WTC11 (cell line): ENCODE measurements at regions not wholly inside any gene's neighbourhood (a gene's known extent, or its start where the extent isn't known, plus 50 kb on each side); places are given as distances from the start of the nearest gene placed in this dataset.

Experiments
- ATAC-seq: fragments of 200-7000 bp; cut with Tn5 transposase; 2 replicates; pipeline ENCODE4 v1.10.0; 2021; ENCODE audit warnings: mild to moderate bottlenecking, moderate library complexity
- CTCF ChIA-PET: fragments of 300-600 bp; sonication (Branson Sonifier 250); formaldehyde crosslinking; loops from one replicate; lab custom pipeline; 2021; ENCODE audit warnings: antibody characterized with exemption; lab: Charles Lee
- POLR2A ChIA-PET: fragments of 350-600 bp; sonication (Branson Sonifier 250); formaldehyde crosslinking; loops from one replicate; lab custom pipeline; 2021; ENCODE audit warnings: antibody characterized with exemption; lab: Charles Lee
- DNase-seq: peaks from one replicate; pipeline ENCODE4 v3.0.0; 2021; ENCODE audit warnings: low spot score
- H3K27ac Mint-ChIP-seq: 2 replicates; pipeline ENCODE4 v1.8.0; 2021; ENCODE audit warnings: mixed read lengths
- H3K27me3 Mint-ChIP-seq: 2 replicates; pipeline ENCODE4 v1.8.0; 2021; ENCODE audit warnings: low read depth, mild to moderate bottlenecking, moderate library complexity, mixed read lengths
- H3K36me3 Mint-ChIP-seq: 2 replicates; pipeline ENCODE4 v1.8.0; 2021; ENCODE audit warnings: mixed read lengths
- H3K4me1 Mint-ChIP-seq: 2 replicates; pipeline ENCODE4 v1.8.0; 2022; ENCODE audit warnings: mixed read lengths
- H3K4me3 Mint-ChIP-seq: 2 replicates; pipeline ENCODE4 v1.8.0; 2021; ENCODE audit warnings: mild to moderate bottlenecking, moderate library complexity, mixed read lengths
- H3K9me3 Mint-ChIP-seq: 2 replicates; pipeline ENCODE4 v1.8.0; 2021; ENCODE audit warnings: mixed read lengths
- EMX1 ChIP-seq: fragments of 250-450 bp; sonication (Bioruptor Pico); IDR thresholded peaks from 2 replicates; pipeline ENCODE4 v1.8.0; 2021; ENCODE audit warnings: mild to moderate bottlenecking
- GTF2I ChIP-seq: fragments of 250-450 bp; sonication (Bioruptor Pico); conservative IDR thresholded peaks from 2 replicates; pipeline ENCODE4 v1.4.0; 2021; ENCODE audit warnings: mild to moderate bottlenecking
- KAT7 ChIP-seq: sonication (generic); formaldehyde crosslinking; IDR thresholded peaks from 2 replicates; pipeline ENCODE4 v1.8.1; 2023; ENCODE audit warnings: missing genetic modification reagents, mild to moderate bottlenecking, borderline replicate concordance
- MXD4 ChIP-seq: fragments of 250-450 bp; sonication (Bioruptor Pico); IDR thresholded peaks from 2 replicates; pipeline ENCODE4 v1.8.0; 2021; ENCODE audit warnings: mild to moderate bottlenecking, moderate library complexity, borderline replicate concordance
- OVOL2 ChIP-seq: fragments of 250-450 bp; sonication (Bioruptor Pico); IDR thresholded peaks from 2 replicates; pipeline ENCODE4 v1.9.0; 2021; ENCODE audit warnings: mild to moderate bottlenecking, borderline replicate concordance
- RELA ChIP-seq: sonication (generic); formaldehyde crosslinking; IDR thresholded peaks from 2 replicates; pipeline ENCODE4 v1.8.1; 2022; ENCODE audit warnings: missing genetic modification reagents, mild to moderate bottlenecking, borderline replicate concordance
- TEAD1 ChIP-seq: sonication (generic); formaldehyde crosslinking; IDR thresholded peaks from 2 replicates; pipeline ENCODE4 v1.8.0; 2022; ENCODE audit warnings: mild to moderate bottlenecking, missing genetic modification reagents
- ZNF416 ChIP-seq: fragments of 250-450 bp; sonication (Bioruptor Pico); IDR thresholded peaks from 2 replicates; pipeline ENCODE4 v1.9.0; 2021; ENCODE audit warnings: mild to moderate bottlenecking, inconsistent platforms
- TF ChIP-seq, protein P1 (sequence below): sonication (generic); formaldehyde crosslinking; IDR thresholded peaks from 2 replicates; pipeline ENCODE4 v1.8.1; 2022; ENCODE audit warnings: mild to moderate bottlenecking, missing genetic modification reagents, moderate library complexity, borderline replicate concordance
- TF ChIP-seq, protein P2 (sequence below): sonication (generic); formaldehyde crosslinking; IDR thresholded peaks from 2 replicates; pipeline ENCODE4 v1.8.0; 2022; ENCODE audit warnings: missing genetic modification reagents
- TF ChIP-seq, protein P3 (sequence below): fragments of 250-450 bp; sonication (Bioruptor Pico); IDR thresholded peaks from 2 replicates; pipeline ENCODE4 v1.9.0; 2021; ENCODE audit warnings: mild to moderate bottlenecking
- TF ChIP-seq, protein P4 (sequence below): sonication (generic); formaldehyde crosslinking; IDR thresholded peaks from 2 replicates; pipeline ENCODE4 v1.8.1; 2023; ENCODE audit warnings: mild to moderate bottlenecking, missing genetic modification reagents, borderline replicate concordance
- TF ChIP-seq, protein P5 (sequence below): sonication (generic); formaldehyde crosslinking; IDR thresholded peaks from 2 replicates; pipeline ENCODE4 v1.8.0; 2023; ENCODE audit warnings: missing genetic modification reagents
- TF ChIP-seq, protein P6 (sequence below): sonication (generic); formaldehyde crosslinking; IDR thresholded peaks from 2 replicates; pipeline ENCODE4 v1.8.0; 2022; ENCODE audit warnings: mild to moderate bottlenecking, missing genetic modification reagents
- TF ChIP-seq, protein P7 (sequence below): fragments of 250-450 bp; sonication (Bioruptor Pico); IDR thresholded peaks from 2 replicates; pipeline ENCODE4 v1.9.0; 2021; ENCODE audit warnings: mild to moderate bottlenecking
- TF ChIP-seq, protein P8 (sequence below): sonication (generic); formaldehyde crosslinking; conservative IDR thresholded peaks from 2 replicates; pipeline ENCODE4 v1.8.1; 2023; ENCODE audit warnings: mild to moderate bottlenecking, low read depth, missing genetic modification reagents, moderate library complexity
- TF ChIP-seq, protein P9 (sequence below): fragments of 250-450 bp; sonication (Bioruptor Pico); IDR thresholded peaks from 2 replicates; pipeline ENCODE4 v1.9.0; 2021; ENCODE audit warnings: moderate library complexity, mild to moderate bottlenecking, inconsistent platforms, borderline replicate concordance

DNA sequence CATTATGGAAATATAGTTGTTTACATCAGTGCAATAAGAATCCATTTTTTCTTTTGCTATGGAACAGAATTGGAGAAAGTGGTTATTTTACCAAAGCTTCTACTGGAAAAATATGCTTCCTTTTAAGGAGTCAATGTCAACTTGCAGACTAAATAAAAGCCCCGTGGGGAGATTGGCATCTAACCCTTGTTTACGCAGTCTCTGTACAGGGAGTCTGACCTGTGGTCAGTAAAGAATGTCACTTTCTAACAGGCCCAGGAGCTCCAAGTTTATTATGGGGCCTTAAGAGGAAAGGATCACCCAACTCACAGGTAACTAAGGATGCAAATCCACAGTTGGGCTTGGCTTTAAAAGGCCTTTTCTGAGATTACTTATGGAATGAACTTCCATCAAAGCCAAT is 1751.2 kb downstream of the SI start:
- Mint-ChIP-seq H3K27ac (no peak overlapping the region), H3K4me3 (no peak overlapping the region), H3K27me3 (no peaks in the 10 kb centered on the region), H3K36me3 (peaks cover 18% of the 10 kb centered on the region), H3K9me3 (peaks cover 32% of the 10 kb centered on the region)
- POLR2A ChIA-PET = no interaction called here
- DNase-seq = no peak
- TF ChIP-seq OVOL2 = no peak
- TF ChIP-seq, protein P1, sequence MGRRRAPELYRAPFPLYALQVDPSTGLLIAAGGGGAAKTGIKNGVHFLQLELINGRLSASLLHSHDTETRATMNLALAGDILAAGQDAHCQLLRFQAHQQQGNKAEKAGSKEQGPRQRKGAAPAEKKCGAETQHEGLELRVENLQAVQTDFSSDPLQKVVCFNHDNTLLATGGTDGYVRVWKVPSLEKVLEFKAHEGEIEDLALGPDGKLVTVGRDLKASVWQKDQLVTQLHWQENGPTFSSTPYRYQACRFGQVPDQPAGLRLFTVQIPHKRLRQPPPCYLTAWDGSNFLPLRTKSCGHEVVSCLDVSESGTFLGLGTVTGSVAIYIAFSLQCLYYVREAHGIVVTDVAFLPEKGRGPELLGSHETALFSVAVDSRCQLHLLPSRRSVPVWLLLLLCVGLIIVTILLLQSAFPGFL (CRISPR knock-in tag) = no peak
- no peak for TF ChIP-seq KAT7 (CRISPR knock-in tag)
- TF ChIP-seq TEAD1 (CRISPR knock-in tag) = no peak
- TF ChIP-seq, protein P2, sequence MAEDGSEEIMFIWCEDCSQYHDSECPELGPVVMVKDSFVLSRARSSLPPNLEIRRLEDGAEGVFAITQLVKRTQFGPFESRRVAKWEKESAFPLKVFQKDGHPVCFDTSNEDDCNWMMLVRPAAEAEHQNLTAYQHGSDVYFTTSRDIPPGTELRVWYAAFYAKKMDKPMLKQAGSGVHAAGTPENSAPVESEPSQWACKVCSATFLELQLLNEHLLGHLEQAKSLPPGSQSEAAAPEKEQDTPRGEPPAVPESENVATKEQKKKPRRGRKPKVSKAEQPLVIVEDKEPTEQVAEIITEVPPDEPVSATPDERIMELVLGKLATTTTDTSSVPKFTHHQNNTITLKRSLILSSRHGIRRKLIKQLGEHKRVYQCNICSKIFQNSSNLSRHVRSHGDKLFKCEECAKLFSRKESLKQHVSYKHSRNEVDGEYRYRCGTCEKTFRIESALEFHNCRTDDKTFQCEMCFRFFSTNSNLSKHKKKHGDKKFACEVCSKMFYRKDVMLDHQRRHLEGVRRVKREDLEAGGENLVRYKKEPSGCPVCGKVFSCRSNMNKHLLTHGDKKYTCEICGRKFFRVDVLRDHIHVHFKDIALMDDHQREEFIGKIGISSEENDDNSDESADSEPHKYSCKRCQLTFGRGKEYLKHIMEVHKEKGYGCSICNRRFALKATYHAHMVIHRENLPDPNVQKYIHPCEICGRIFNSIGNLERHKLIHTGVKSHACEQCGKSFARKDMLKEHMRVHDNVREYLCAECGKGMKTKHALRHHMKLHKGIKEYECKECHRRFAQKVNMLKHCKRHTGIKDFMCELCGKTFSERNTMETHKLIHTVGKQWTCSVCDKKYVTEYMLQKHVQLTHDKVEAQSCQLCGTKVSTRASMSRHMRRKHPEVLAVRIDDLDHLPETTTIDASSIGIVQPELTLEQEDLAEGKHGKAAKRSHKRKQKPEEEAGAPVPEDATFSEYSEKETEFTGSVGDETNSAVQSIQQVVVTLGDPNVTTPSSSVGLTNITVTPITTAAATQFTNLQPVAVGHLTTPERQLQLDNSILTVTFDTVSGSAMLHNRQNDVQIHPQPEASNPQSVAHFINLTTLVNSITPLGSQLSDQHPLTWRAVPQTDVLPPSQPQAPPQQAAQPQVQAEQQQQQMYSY (CRISPR knock-in tag) = no peak
- no peak for TF ChIP-seq RELA (CRISPR knock-in tag)
- TF ChIP-seq EMX1 (CRISPR knock-in tag) = no peak
- TF ChIP-seq, protein P3, sequence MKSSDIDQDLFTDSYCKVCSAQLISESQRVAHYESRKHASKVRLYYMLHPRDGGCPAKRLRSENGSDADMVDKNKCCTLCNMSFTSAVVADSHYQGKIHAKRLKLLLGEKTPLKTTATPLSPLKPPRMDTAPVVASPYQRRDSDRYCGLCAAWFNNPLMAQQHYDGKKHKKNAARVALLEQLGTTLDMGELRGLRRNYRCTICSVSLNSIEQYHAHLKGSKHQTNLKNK (CRISPR knock-in tag) = no peak
- TF ChIP-seq, all 79 proteins: peak for 0
- CTCF ChIA-PET = no interaction called here
- no peak for ATAC-seq
- H3K4me1 Mint-ChIP-seq = no peaks in the 10 kb centered on the region; the same call in 1 of the 2 replicates

DNA sequence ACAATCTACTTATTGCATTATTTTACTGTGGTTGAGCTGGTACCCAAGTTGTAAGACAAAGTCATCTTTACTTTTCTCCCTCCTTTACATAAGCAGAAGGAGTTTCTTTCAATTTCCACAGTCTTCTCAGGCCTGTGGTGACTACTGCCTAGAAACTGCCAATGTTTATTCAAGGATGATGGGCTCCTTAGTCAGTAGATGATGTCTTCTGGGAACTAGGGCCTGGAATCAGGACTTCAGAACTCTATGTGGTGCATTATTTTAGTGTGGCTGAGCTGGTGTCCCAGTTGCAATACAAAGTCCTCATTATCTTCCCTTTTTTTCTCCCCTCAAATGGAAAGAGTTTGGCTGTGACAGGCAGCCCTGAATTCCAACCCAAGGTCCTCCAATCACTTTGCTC is 1762.5 kb downstream of the SI start:
- no peaks in the 10 kb centered on the region for H3K27me3 Mint-ChIP-seq
- H3K27ac Mint-ChIP-seq = no peak overlapping the region
- TF ChIP-seq MXD4 (CRISPR knock-in tag) (no peak), RELA (CRISPR knock-in tag) (no peak), GTF2I (CRISPR knock-in tag) (no peak), ZNF416 (no peak)
- TF ChIP-seq, protein P4, sequence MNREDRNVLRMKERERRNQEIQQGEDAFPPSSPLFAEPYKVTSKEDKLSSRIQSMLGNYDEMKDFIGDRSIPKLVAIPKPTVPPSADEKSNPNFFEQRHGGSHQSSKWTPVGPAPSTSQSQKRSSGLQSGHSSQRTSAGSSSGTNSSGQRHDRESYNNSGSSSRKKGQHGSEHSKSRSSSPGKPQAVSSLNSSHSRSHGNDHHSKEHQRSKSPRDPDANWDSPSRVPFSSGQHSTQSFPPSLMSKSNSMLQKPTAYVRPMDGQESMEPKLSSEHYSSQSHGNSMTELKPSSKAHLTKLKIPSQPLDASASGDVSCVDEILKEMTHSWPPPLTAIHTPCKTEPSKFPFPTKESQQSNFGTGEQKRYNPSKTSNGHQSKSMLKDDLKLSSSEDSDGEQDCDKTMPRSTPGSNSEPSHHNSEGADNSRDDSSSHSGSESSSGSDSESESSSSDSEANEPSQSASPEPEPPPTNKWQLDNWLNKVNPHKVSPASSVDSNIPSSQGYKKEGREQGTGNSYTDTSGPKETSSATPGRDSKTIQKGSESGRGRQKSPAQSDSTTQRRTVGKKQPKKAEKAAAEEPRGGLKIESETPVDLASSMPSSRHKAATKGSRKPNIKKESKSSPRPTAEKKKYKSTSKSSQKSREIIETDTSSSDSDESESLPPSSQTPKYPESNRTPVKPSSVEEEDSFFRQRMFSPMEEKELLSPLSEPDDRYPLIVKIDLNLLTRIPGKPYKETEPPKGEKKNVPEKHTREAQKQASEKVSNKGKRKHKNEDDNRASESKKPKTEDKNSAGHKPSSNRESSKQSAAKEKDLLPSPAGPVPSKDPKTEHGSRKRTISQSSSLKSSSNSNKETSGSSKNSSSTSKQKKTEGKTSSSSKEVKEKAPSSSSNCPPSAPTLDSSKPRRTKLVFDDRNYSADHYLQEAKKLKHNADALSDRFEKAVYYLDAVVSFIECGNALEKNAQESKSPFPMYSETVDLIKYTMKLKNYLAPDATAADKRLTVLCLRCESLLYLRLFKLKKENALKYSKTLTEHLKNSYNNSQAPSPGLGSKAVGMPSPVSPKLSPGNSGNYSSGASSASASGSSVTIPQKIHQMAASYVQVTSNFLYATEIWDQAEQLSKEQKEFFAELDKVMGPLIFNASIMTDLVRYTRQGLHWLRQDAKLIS (CRISPR knock-in tag) = no peak
- TF ChIP-seq, protein P5, sequence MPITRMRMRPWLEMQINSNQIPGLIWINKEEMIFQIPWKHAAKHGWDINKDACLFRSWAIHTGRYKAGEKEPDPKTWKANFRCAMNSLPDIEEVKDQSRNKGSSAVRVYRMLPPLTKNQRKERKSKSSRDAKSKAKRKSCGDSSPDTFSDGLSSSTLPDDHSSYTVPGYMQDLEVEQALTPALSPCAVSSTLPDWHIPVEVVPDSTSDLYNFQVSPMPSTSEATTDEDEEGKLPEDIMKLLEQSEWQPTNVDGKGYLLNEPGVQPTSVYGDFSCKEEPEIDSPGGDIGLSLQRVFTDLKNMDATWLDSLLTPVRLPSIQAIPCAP (CRISPR knock-in tag) = no peak
- TF ChIP-seq, protein P6, sequence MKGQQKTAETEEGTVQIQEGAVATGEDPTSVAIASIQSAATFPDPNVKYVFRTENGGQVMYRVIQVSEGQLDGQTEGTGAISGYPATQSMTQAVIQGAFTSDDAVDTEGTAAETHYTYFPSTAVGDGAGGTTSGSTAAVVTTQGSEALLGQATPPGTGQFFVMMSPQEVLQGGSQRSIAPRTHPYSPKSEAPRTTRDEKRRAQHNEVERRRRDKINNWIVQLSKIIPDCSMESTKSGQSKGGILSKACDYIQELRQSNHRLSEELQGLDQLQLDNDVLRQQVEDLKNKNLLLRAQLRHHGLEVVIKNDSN (CRISPR knock-in tag) = no peak
- TF ChIP-seq, protein P7, sequence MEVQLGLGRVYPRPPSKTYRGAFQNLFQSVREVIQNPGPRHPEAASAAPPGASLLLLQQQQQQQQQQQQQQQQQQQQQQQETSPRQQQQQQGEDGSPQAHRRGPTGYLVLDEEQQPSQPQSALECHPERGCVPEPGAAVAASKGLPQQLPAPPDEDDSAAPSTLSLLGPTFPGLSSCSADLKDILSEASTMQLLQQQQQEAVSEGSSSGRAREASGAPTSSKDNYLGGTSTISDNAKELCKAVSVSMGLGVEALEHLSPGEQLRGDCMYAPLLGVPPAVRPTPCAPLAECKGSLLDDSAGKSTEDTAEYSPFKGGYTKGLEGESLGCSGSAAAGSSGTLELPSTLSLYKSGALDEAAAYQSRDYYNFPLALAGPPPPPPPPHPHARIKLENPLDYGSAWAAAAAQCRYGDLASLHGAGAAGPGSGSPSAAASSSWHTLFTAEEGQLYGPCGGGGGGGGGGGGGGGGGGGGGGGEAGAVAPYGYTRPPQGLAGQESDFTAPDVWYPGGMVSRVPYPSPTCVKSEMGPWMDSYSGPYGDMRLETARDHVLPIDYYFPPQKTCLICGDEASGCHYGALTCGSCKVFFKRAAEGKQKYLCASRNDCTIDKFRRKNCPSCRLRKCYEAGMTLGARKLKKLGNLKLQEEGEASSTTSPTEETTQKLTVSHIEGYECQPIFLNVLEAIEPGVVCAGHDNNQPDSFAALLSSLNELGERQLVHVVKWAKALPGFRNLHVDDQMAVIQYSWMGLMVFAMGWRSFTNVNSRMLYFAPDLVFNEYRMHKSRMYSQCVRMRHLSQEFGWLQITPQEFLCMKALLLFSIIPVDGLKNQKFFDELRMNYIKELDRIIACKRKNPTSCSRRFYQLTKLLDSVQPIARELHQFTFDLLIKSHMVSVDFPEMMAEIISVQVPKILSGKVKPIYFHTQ (CRISPR knock-in tag) = no peak
- TF ChIP-seq, protein P8, sequence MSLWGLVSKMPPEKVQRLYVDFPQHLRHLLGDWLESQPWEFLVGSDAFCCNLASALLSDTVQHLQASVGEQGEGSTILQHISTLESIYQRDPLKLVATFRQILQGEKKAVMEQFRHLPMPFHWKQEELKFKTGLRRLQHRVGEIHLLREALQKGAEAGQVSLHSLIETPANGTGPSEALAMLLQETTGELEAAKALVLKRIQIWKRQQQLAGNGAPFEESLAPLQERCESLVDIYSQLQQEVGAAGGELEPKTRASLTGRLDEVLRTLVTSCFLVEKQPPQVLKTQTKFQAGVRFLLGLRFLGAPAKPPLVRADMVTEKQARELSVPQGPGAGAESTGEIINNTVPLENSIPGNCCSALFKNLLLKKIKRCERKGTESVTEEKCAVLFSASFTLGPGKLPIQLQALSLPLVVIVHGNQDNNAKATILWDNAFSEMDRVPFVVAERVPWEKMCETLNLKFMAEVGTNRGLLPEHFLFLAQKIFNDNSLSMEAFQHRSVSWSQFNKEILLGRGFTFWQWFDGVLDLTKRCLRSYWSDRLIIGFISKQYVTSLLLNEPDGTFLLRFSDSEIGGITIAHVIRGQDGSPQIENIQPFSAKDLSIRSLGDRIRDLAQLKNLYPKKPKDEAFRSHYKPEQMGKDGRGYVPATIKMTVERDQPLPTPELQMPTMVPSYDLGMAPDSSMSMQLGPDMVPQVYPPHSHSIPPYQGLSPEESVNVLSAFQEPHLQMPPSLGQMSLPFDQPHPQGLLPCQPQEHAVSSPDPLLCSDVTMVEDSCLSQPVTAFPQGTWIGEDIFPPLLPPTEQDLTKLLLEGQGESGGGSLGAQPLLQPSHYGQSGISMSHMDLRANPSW (CRISPR knock-in tag) = no peak
- TF ChIP-seq, protein P9, sequence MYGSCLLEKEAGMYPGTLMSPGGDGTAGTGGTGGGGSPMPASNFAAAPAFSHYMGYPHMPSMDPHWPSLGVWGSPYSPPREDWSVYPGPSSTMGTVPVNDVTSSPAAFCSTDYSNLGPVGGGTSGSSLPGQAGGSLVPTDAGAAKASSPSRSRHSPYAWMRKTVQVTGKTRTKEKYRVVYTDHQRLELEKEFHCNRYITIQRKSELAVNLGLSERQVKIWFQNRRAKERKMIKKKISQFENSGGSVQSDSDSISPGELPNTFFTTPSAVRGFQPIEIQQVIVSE = no peak

More for the DNA sequence above, 1762.5 kb downstream of the SI start:
- Mint-ChIP-seq H3K4me3 (no peak overlapping the region), H3K4me1 (no peaks in the 10 kb centered on the region), H3K9me3 (peaks cover 24% of the 10 kb centered on the region), H3K36me3 (no peaks in the 10 kb centered on the region)
- ChIA-PET POLR2A (no interaction called here), CTCF (no interaction called here)
- ATAC-seq = no peak
- no peak for DNase-seq
